ENCODE measurements at regions not wholly inside any gene's neighbourhood (a gene's known extent, or its start where the extent isn't known, plus 50 kb on each side); places are given as distances from the start of the nearest gene placed in this dataset.

DNA sequence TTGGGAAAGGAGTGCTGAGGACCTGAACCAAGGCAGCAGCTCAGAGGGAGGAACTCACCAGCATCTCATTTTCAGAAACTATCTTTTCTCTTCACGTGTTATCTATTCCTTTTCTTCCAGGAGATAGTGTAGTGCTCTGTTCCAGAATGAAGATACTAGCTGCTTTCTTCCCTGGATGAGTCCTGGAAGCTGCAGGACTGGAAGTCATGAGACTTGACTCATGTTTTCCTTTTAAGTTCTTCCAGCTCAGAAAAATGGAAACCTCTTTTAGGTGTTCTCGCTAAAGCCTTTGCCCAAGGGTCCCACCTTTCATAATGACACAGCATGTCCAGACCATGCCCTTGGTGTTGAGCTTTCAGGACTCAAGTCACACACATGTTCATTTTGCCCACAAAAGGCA is 106.7 kb downstream of the UNC5CL start:
- TF ChIP-seq, protein P1, sequence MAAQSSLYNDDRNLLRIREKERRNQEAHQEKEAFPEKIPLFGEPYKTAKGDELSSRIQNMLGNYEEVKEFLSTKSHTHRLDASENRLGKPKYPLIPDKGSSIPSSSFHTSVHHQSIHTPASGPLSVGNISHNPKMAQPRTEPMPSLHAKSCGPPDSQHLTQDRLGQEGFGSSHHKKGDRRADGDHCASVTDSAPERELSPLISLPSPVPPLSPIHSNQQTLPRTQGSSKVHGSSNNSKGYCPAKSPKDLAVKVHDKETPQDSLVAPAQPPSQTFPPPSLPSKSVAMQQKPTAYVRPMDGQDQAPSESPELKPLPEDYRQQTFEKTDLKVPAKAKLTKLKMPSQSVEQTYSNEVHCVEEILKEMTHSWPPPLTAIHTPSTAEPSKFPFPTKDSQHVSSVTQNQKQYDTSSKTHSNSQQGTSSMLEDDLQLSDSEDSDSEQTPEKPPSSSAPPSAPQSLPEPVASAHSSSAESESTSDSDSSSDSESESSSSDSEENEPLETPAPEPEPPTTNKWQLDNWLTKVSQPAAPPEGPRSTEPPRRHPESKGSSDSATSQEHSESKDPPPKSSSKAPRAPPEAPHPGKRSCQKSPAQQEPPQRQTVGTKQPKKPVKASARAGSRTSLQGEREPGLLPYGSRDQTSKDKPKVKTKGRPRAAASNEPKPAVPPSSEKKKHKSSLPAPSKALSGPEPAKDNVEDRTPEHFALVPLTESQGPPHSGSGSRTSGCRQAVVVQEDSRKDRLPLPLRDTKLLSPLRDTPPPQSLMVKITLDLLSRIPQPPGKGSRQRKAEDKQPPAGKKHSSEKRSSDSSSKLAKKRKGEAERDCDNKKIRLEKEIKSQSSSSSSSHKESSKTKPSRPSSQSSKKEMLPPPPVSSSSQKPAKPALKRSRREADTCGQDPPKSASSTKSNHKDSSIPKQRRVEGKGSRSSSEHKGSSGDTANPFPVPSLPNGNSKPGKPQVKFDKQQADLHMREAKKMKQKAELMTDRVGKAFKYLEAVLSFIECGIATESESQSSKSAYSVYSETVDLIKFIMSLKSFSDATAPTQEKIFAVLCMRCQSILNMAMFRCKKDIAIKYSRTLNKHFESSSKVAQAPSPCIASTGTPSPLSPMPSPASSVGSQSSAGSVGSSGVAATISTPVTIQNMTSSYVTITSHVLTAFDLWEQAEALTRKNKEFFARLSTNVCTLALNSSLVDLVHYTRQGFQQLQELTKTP (IDR thresholded peaks at IDR 0.05; ENCODE audit: low read depth in 1 of 2, partially characterized antibody in 2 of 2): peak in 1 of 2 experiments; percentile 36
- no peak for TF ChIP-seq CHD7 (IDR thresholded peaks at IDR 0.05; ENCODE audit: low read depth, low read length)
- no peaks in the 10 kb centered on the region for H3K36me3 ChIP-seq (ENCODE audit: control insufficient read depth, insufficient read depth, low read length)
- ChIA-PET POLR2A (interaction anchor here (0.7 to 1.2 kb wide), 2 partner anchors 15 to 1076 kb away, joined by 3 to 8 read pairs; no protein-coding TSS in a partner anchor), CTCF (ENCODE audit: low intra/inter-chr PET ratio) (no interaction called here)
- WGBS (ENCODE audit: insufficient coverage, low coverage, missing lambda C conversion rate): 3% methylated on average over 2 of the region's 2 CpGs
- intact Hi-C loops (cut with micrococcal nuclease) (no loop called here), in situ Hi-C loops (cut with MboI) (no loop called here)
- H3K9me3 ChIP-seq (replicated peaks; ENCODE audit: control insufficient read depth, insufficient read depth, low read depth, low read length): no peaks in the 10 kb centered on the region
- H3K9me1 ChIP-seq (ENCODE audit: control insufficient read depth, insufficient read depth, low read length): no peaks in the 10 kb centered on the region
- no peak overlapping the region for H3K4me3 ChIP-seq
- no peak for ATAC-seq
- no peak overlapping the region for H3K4me2 ChIP-seq (ENCODE audit: insufficient read depth, low read length)
- 0 out of 2 replicates have a peak, but pooled peaks cover 5% of the 10 kb centered on the region for H4K20me1 ChIP-seq (replicated peaks; ENCODE audit: control insufficient read depth, insufficient read depth, low read length)
- H3K27me3 ChIP-seq (ENCODE audit: control insufficient read depth in 2 of 2, insufficient read depth in 2 of 2, low read length in 2 of 2): peaks cover 20 to 30% of the 10 kb centered on the region in 2 experiments; a peak in 4 of 5 replicates
- no TSS peak for BruUV-seq (replicated peaks)
- no peaks in the 10 kb centered on the region for H3K79me2 ChIP-seq (ENCODE audit: control insufficient read depth, insufficient read depth, low read length)
- FAIRE-seq: peak; percentile 48
- no peak for DNase-seq (ENCODE audit: extremely low read depth in 1 of 4, low spot score in 3 of 4)
- H3K27ac ChIP-seq (ENCODE audit: extremely low read depth, low read depth, low read length): no peak overlapping the region
- peaks cover 0 to 5% of the 10 kb centered on the region in 2 experiments; a peak in 2 of 5 replicates for H3K4me1 ChIP-seq (replicated peaks in 1 of 2; ENCODE audit: control insufficient read depth in 2 of 2, insufficient read depth in 2 of 2, low read length in 2 of 2)
- H3K9ac ChIP-seq (ENCODE audit: insufficient read depth in 1 of 2, low read depth in 2 of 2, low read length in 2 of 2): no peak overlapping the region
- H2AFZ ChIP-seq (ENCODE audit: low read depth, low read length): no peak overlapping the region
